ENCODE measurements at regions not wholly inside any gene's neighbourhood (a gene's known extent, or its start where the extent isn't known, plus 50 kb on each side); places are given as distances from the start of the nearest gene placed in this dataset.

GRCh38 chr4:133096972-133097371 lies 52.1 kb upstream of the PCDH10 start:
- no peak for DNase-seq

All from NCI-H446 treated with DMSO at 0.1 percent for 48 hours (cell line).